ENCODE measurements at regions not wholly inside any gene's neighbourhood (a gene's known extent, or its start where the extent isn't known, plus 50 kb on each side); places are given as distances from the start of the nearest gene placed in this dataset.

DNA sequence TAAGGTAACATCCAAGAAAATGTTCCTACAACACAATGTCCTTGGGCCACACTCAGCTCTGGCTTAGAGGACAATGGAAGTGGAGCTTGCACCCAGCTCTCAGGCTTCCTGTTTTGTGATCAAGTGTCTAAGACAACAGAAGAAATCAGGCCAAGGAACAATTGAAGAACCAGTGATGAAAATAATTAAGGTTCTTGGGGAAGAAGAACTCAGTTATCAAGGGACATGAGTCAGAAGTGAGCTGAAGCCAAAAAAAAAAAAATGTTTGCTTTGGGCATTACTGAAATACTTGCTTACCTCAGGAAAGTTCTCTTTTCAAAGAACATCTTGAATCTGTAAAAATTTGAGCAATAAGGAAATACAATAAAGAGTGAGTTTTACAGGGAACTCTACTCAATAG, 299.0 kb downstream of the FBXO15 start:
- TF ChIP-seq EZH2 (IDR thresholded peaks at IDR 0.05; ENCODE audit: borderline replicate concordance) (no peak), EZH2phosphoT487 (IDR thresholded peaks at IDR 0.05; ENCODE audit: low read depth, severe bottlenecking, unreplicated experiment) (no peak)
- TF ChIP-seq, protein P1, sequence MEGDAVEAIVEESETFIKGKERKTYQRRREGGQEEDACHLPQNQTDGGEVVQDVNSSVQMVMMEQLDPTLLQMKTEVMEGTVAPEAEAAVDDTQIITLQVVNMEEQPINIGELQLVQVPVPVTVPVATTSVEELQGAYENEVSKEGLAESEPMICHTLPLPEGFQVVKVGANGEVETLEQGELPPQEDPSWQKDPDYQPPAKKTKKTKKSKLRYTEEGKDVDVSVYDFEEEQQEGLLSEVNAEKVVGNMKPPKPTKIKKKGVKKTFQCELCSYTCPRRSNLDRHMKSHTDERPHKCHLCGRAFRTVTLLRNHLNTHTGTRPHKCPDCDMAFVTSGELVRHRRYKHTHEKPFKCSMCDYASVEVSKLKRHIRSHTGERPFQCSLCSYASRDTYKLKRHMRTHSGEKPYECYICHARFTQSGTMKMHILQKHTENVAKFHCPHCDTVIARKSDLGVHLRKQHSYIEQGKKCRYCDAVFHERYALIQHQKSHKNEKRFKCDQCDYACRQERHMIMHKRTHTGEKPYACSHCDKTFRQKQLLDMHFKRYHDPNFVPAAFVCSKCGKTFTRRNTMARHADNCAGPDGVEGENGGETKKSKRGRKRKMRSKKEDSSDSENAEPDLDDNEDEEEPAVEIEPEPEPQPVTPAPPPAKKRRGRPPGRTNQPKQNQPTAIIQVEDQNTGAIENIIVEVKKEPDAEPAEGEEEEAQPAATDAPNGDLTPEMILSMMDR (IDR thresholded peaks at IDR 0.05; ENCODE audit: poor library complexity): no peak

DNA sequence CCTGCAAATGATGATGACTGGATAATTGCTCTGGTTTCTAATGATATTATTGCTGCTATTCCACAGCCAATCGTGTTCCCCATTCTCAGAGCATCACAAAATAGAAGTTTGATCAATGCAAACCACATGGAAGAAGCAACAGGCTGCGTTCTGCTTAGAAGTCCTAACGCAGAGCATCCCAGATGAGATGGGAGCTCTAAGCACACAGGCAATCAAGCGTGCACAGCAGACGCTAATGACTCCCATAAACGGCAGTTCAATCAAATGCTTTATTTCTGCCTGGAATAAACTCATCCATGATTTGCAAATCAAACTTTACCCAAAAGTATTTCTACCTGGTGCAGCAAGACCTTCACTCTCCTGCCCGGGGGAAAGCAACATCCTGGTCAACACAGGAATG, 304.2 kb downstream of the FBXO15 start:
- Histone ChIP-seq H3K4me2 (no peak overlapping the region), H3K79me2 (no peaks in the 10 kb centered on the region), H3K4me1 (ENCODE audit: insufficient read depth) (no peaks in the 10 kb centered on the region), H3K4me3 (no peak overlapping the region), H3K9me2 (replicated peaks; ENCODE audit: insufficient read depth) (no peaks in the 10 kb centered on the region), H3K27ac (no peak overlapping the region), H3K9me3 (ENCODE audit: low read depth) (no peaks in the 10 kb centered on the region), H2AFZ (no peak overlapping the region), H4K20me1 (ENCODE audit: insufficient read depth, poor library complexity, severe bottlenecking) (no peaks in the 10 kb centered on the region), H3K36me3 (replicated peaks; ENCODE audit: insufficient read depth, low read depth) (no peaks in the 10 kb centered on the region), H3K27me3 (peaks cover 8% of the 10 kb centered on the region)
- WGBS (ENCODE audit: low lambda C conversion rate, missing lambda C conversion rate): 72% methylated on average over 7 of the region's 7 CpGs
- TF ChIP-seq EZH2phosphoT487 (IDR thresholded peaks at IDR 0.05; ENCODE audit: low read depth, severe bottlenecking, unreplicated experiment): no peak
- TF ChIP-seq EZH2 (IDR thresholded peaks at IDR 0.05; ENCODE audit: borderline replicate concordance): no peak
- TF ChIP-seq, protein P1 (IDR thresholded peaks at IDR 0.05; ENCODE audit: poor library complexity): no peak
- DNase-seq (ENCODE audit: low spot score): no peak

More for the DNA sequence above, 299.0 kb downstream of the FBXO15 start:
- no peak for DNase-seq (ENCODE audit: low spot score)
- H3K27ac ChIP-seq: no peak overlapping the region
- no peaks in the 10 kb centered on the region for H3K36me3 ChIP-seq (replicated peaks; ENCODE audit: insufficient read depth, low read depth)
- no peak overlapping the region for H2AFZ ChIP-seq
- no peaks in the 10 kb centered on the region for H3K9me3 ChIP-seq (ENCODE audit: low read depth)
- peaks cover 4% of the 10 kb centered on the region for H3K27me3 ChIP-seq
- no peak overlapping the region for H3K4me3 ChIP-seq
- H3K9me2 ChIP-seq (replicated peaks; ENCODE audit: insufficient read depth): no peaks in the 10 kb centered on the region
- no peaks in the 10 kb centered on the region for H3K4me1 ChIP-seq (ENCODE audit: insufficient read depth)
- H3K4me2 ChIP-seq: no peak overlapping the region
- H3K79me2 ChIP-seq: no peaks in the 10 kb centered on the region
- no peaks in the 10 kb centered on the region for H4K20me1 ChIP-seq (ENCODE audit: insufficient read depth, poor library complexity, severe bottlenecking)

- Histone ChIP-seq H2AFZ (peak overlapping the region; percentile 16), H3K27me3 (peaks cover 9% of the 10 kb centered on the region), H3K9me2 (replicated peaks; ENCODE audit: insufficient read depth) (no peaks in the 10 kb centered on the region), H3K4me3 (no peak overlapping the region), H3K27ac (no peak overlapping the region), H4K20me1 (ENCODE audit: insufficient read depth, poor library complexity, severe bottlenecking) (no peaks in the 10 kb centered on the region), H3K9me3 (ENCODE audit: low read depth) (no peaks in the 10 kb centered on the region), H3K36me3 (replicated peaks; ENCODE audit: insufficient read depth, low read depth) (no peaks in the 10 kb centered on the region), H3K79me2 (no peaks in the 10 kb centered on the region), H3K4me2 (peak overlapping the region; percentile 67), H3K4me1 (ENCODE audit: insufficient read depth) (no peaks in the 10 kb centered on the region)
- 17% methylated on average over 10 of the region's 10 CpGs for WGBS (ENCODE audit: low lambda C conversion rate, missing lambda C conversion rate)
- DNase-seq (ENCODE audit: low spot score): peak; percentile 76
- no peak for TF ChIP-seq EZH2 (IDR thresholded peaks at IDR 0.05; ENCODE audit: borderline replicate concordance)
- TF ChIP-seq, protein P1 (IDR thresholded peaks at IDR 0.05; ENCODE audit: poor library complexity): peak; percentile 98
Measured at GRCh38 chr18:73842795-73843394, 304.7 kb downstream of the FBXO15 start.

DNA sequence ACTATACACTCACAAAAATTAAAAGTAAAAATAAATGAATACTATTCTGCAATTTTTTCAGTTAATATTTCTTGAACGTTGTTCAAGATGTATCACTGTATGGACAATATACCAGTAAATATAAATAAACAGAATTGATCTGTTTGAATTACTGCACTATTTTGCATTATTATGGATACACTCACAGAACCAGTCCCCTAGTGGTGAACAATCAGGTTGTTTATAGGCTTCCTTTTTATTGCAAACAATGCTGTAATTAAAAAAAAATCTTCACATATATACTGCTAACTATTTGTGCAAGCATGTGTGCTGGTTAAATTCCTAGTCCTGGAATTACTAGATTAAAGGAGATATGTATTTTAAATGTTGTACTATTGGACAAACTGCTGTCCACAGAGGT, 306.0 kb downstream of the FBXO15 start:
- Histone ChIP-seq H3K9me3 (ENCODE audit: low read depth) (no peaks in the 10 kb centered on the region), H3K27ac (no peak overlapping the region), H3K36me3 (replicated peaks; ENCODE audit: insufficient read depth, low read depth) (no peaks in the 10 kb centered on the region), H3K79me2 (no peaks in the 10 kb centered on the region), H3K4me1 (ENCODE audit: insufficient read depth) (no peaks in the 10 kb centered on the region), H3K9me2 (replicated peaks; ENCODE audit: insufficient read depth) (no peaks in the 10 kb centered on the region), H3K4me2 (no peak overlapping the region), H2AFZ (no peak overlapping the region), H4K20me1 (ENCODE audit: insufficient read depth, poor library complexity, severe bottlenecking) (no peaks in the 10 kb centered on the region), H3K4me3 (no peak overlapping the region), H3K27me3 (peaks cover 12% of the 10 kb centered on the region)
- no peak for DNase-seq (ENCODE audit: low spot score)
- TF ChIP-seq EZH2phosphoT487 (IDR thresholded peaks at IDR 0.05; ENCODE audit: low read depth, severe bottlenecking, unreplicated experiment) (no peak), EZH2 (IDR thresholded peaks at IDR 0.05; ENCODE audit: borderline replicate concordance) (no peak)
- TF ChIP-seq, protein P1 (IDR thresholded peaks at IDR 0.05; ENCODE audit: poor library complexity): peak; percentile 14
- 81% methylated on average over 1 of the region's 1 CpG for WGBS (ENCODE audit: low lambda C conversion rate, missing lambda C conversion rate)

Measured in hepatocyte (in vitro differentiated cells).